Activated CD8-positive, alpha-beta T cell treated with anti-CD3 and anti-CD28 coated beads, Interleukin-2, amount 10 ng/mL, durations not matched to agents 7 days and 5 days (primary cell): ENCODE measurements at regions not wholly inside any gene's neighbourhood (a gene's known extent, or its start where the extent isn't known, plus 50 kb on each side); places are given as distances from the start of the nearest gene placed in this dataset.
"Not testable (repeated sequence)": the region's sequence is repeated elsewhere in the genome, so short reads cannot be mapped to it uniquely, and the experiment has no call there.

Experiments used
- ATAC-seq: fragments of 150-1000 bp; cut with Tn5 transposase; one replicate; pipeline ENCODE4 v1.10.0; 2021; ENCODE audit warnings: moderate library complexity
- CTCF ChIA-PET: fragments of 350-600 bp; sonication (Branson Sonifier 250); formaldehyde crosslinking; loops from one replicate; lab custom pipeline; 2021; ENCODE audit warnings: antibody characterized with exemption; lab: Charles Lee
- POLR2A ChIA-PET: fragments of 350-600 bp; sonication (Branson Sonifier 250); formaldehyde crosslinking; loops from one replicate; lab custom pipeline; 2021; ENCODE audit warnings: antibody characterized with exemption; lab: Charles Lee
- DNase-seq: peaks from one replicate; pipeline ENCODE4 v3.0.0-alpha.2; 2020
- H3K27ac Mint-ChIP-seq: one replicate; pipeline ENCODE4 v1.8.0; 2021; ENCODE audit warnings: mild to moderate bottlenecking, mixed read lengths
- H3K27me3 Mint-ChIP-seq: one replicate; pipeline ENCODE4 v1.8.0; 2021; ENCODE audit warnings: low read depth, mixed read lengths
- H3K36me3 Mint-ChIP-seq: one replicate; pipeline ENCODE4 v1.8.0; 2021; ENCODE audit warnings: low read depth, mixed read lengths
- H3K4me1 Mint-ChIP-seq: one replicate; pipeline ENCODE4 v1.8.0; 2021; ENCODE audit warnings: low read depth, mixed read lengths
- H3K4me3 Mint-ChIP-seq: one replicate; pipeline ENCODE4 v1.8.0; 2021; ENCODE audit warnings: mild to moderate bottlenecking, mixed read lengths
- H3K9me3 Mint-ChIP-seq: one replicate; pipeline ENCODE4 v1.8.0; 2022; ENCODE audit warnings: mixed read lengths; ENCODE audit not compliant: insufficient read depth

DNA sequence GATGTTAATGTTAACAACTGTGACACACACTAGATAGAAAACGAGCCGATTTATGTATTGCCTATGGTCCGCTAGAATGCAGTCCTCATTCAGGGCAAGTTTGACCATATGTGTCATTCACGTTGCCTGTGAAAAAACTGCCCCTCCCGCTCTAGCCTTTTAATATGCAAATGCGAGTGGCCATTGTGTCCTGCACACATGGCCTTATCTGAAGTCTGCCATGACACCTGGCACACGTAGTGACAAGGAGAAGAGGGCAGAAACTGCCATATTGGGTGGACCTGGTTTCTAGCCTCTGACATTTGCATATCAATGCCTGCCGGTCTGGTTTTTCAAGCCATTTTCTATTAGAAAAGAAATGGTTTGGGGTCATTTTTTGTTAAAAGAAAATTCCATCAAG, 303.3 kb upstream of the TECRL start:
- H3K9me3 Mint-ChIP-seq: no peaks in the 10 kb centered on the region
- H3K27me3 Mint-ChIP-seq: no peaks in the 10 kb centered on the region
- H3K4me1 Mint-ChIP-seq: no peaks in the 10 kb centered on the region
- ChIA-PET CTCF (no interaction called here), POLR2A (no interaction called here)
- H3K4me3 Mint-ChIP-seq: no peak overlapping the region
- ATAC-seq: no peak
- DNase-seq: no peak
- no peaks in the 10 kb centered on the region for H3K36me3 Mint-ChIP-seq
- H3K27ac Mint-ChIP-seq: no peak overlapping the region

DNA sequence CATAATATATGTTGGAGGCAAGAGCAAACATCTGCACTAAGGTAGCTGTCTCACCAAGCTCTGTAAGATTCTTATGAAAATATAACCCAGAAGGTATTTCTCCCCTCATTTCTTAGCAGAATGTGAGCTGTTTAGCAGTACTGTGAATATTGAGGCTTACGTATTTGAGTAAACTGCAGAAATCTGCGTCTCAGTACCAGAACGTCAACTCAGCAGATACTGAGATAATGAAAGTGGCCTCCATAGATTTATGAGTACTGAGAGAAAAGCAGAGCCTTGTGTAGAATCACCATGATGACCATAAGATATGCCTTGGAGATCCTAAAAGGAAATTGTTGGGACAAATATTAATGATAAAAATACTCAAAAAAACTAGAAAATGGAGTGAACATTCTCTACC, 296.7 kb upstream of the TECRL start:
- ATAC-seq: no peak
- CTCF ChIA-PET: no interaction called here

DNA sequence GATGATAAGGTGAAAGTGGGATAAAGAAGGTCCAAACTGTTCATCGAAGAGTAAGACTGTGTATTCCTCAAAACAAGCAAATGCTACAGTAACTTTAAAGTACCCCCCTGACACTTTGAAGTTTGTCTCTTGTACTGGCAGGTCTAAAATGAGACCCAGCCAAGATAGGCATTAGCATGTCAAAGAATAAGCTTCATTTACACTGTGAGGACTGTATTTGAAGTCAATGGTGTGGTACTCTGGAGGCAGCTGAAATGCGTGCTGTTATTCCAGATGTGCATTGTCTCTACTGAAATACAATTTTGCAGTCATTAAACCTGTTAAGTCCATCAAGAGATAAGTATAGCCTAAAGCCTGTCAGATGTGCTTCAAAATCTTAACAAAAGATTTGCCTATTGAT, 288.9 kb upstream of the TECRL start:
- no peak for ATAC-seq
- POLR2A ChIA-PET: no interaction called here
- no peaks in the 10 kb centered on the region for H3K4me1 Mint-ChIP-seq
- H3K27ac Mint-ChIP-seq: no peak overlapping the region
- no peaks in the 10 kb centered on the region for H3K9me3 Mint-ChIP-seq
- CTCF ChIA-PET: no interaction called here
- no peaks in the 10 kb centered on the region for H3K36me3 Mint-ChIP-seq
- DNase-seq: no peak
- no peaks in the 10 kb centered on the region for H3K27me3 Mint-ChIP-seq
- no peak overlapping the region for H3K4me3 Mint-ChIP-seq

More for the DNA sequence above, 296.7 kb upstream of the TECRL start:
- no peaks in the 10 kb centered on the region for H3K9me3 Mint-ChIP-seq
- DNase-seq: no peak
- no peaks in the 10 kb centered on the region for H3K36me3 Mint-ChIP-seq
- H3K27me3 Mint-ChIP-seq: no peaks in the 10 kb centered on the region
- no peak overlapping the region for H3K4me3 Mint-ChIP-seq
- H3K4me1 Mint-ChIP-seq: no peaks in the 10 kb centered on the region
- no peak overlapping the region for H3K27ac Mint-ChIP-seq
- POLR2A ChIA-PET: no interaction called here

DNA sequence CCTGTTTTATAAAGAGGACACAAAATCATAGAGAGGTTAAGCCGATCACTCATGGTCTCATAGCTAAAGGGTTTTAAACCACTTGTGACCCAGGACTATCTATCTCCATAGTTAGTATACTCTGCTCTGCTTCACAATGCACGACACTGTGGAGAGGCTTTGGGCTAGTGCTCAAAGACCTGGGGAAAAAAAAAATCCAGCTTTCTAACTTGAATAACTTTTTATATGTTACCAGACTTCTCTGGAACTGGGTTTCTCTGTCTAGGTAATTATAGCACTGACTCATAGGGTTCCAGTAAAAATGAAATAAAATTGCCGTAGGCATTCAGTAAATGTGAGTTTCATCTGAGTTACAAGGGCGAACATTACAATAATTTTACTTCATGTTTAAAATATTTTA, 273.7 kb upstream of the TECRL start:
- H3K4me3 Mint-ChIP-seq: no peak overlapping the region
- H3K27me3 Mint-ChIP-seq: no peaks in the 10 kb centered on the region
- CTCF ChIA-PET: no interaction called here
- POLR2A ChIA-PET: no interaction called here
- ATAC-seq (no peak), DNase-seq (no peak)
- no peaks in the 10 kb centered on the region for H3K36me3 Mint-ChIP-seq
- no peaks in the 10 kb centered on the region for H3K9me3 Mint-ChIP-seq
- no peaks in the 10 kb centered on the region for H3K4me1 Mint-ChIP-seq
- H3K27ac Mint-ChIP-seq: no peak overlapping the region

DNA sequence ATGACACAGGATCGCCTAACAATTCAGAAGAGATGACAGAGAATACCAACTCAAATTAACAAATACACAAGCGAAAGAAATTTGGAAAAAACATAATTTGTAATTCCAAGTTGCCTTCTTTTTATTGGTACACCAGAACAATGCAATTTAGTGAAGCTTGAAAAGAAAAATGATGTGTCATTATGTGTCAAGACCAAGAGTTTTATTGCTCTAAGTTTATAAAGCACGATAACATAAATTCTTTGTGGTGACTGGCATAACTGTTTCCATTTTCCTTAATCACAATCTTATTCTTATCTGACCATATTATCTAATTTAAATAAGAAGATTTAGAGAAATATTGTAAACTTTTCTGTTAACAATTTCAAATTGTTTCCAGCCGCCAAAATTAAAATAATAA, 273.2 kb upstream of the TECRL start:
- ATAC-seq (no peak), DNase-seq (no peak)
- no peaks in the 10 kb centered on the region for H3K27me3 Mint-ChIP-seq
- ChIA-PET POLR2A (no interaction called here), CTCF (no interaction called here)
- no peak overlapping the region for H3K4me3 Mint-ChIP-seq
- no peak overlapping the region for H3K27ac Mint-ChIP-seq
- no peaks in the 10 kb centered on the region for H3K4me1 Mint-ChIP-seq
- H3K9me3 Mint-ChIP-seq: no peaks in the 10 kb centered on the region
- H3K36me3 Mint-ChIP-seq: no peaks in the 10 kb centered on the region

DNA sequence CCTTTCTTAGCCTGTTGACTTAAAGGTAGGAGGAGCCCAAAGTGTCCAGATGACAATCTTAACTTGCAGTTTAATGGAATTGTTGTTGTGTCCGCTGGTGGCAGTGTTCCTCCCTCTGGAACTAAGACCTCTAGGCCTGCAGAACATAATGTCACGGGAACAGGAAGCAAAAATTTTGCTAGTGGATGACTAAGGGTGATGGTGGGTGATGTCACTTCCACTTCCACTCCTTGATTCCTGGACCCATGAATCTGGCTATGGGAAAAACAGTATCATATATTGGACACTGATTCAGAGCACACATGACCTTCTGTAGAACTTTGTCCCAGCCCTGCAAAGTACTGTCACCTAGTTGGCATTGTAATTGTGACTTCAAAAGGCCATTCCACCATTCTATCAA, 263.9 kb upstream of the TECRL start:
- H3K4me3 Mint-ChIP-seq, CTCF ChIA-PET, H3K27ac Mint-ChIP-seq, POLR2A ChIA-PET, H3K27me3 Mint-ChIP-seq, ATAC-seq, H3K4me1 Mint-ChIP-seq, DNase-seq, H3K36me3 Mint-ChIP-seq: not testable (repeated sequence)
- H3K9me3 Mint-ChIP-seq: peaks cover 11% of the 10 kb centered on the region

DNA sequence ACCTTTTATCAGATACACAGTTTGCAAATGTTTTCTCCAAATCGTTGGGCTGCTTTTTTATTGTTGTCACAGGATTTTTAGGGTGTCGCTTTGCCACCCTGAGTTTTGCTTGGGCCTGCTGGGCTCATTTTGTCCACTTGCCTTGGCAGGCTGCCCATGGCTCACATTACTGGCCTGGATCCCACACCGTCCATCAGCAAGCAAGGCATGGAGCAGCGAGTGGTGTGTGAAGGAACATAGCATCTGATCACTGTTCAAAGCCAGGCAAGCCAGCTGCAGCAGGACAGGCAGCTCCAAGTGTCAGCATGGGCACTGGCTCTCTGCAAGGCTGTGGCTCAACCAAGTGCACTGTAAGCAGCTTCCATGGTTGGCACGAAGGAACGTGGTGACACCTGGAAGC, 261.4 kb upstream of the TECRL start:
- no peak overlapping the region for H3K27ac Mint-ChIP-seq
- ATAC-seq (no peak), DNase-seq (no peak)
- H3K36me3 Mint-ChIP-seq: no peaks in the 10 kb centered on the region
- ChIA-PET CTCF (no interaction called here), POLR2A (no interaction called here)
- H3K9me3 Mint-ChIP-seq: peaks cover 5% of the 10 kb centered on the region
- no peaks in the 10 kb centered on the region for H3K27me3 Mint-ChIP-seq
- no peak overlapping the region for H3K4me3 Mint-ChIP-seq
- no peaks in the 10 kb centered on the region for H3K4me1 Mint-ChIP-seq

DNA sequence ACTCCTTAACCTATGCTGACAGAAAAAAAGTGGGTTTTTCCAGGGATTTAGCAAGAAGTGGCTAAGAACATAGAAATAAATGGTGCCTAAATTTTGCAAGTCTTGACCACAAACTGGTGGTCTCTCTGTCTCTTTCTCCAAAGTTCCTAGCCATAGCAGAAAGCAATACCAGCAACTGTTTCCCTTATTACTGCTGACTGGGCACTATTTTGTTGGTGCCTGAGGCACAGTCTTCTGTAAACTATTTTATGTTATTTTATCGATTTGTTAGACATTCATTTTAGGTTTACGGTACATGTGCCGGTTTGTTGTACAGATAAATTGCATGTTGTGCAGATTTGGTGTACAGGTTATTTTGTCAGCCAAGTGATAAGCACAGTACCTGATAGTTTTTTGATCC, 234.6 kb upstream of the TECRL start:
- peaks cover 3% of the 10 kb centered on the region for H3K9me3 Mint-ChIP-seq
- no peaks in the 10 kb centered on the region for H3K36me3 Mint-ChIP-seq
- ChIA-PET CTCF (no interaction called here), POLR2A (no interaction called here)
- H3K27me3 Mint-ChIP-seq: no peaks in the 10 kb centered on the region
- H3K4me1 Mint-ChIP-seq: no peaks in the 10 kb centered on the region
- no peak overlapping the region for H3K4me3 Mint-ChIP-seq
- DNase-seq (no peak), ATAC-seq (no peak)
- H3K27ac Mint-ChIP-seq: no peak overlapping the region

DNA sequence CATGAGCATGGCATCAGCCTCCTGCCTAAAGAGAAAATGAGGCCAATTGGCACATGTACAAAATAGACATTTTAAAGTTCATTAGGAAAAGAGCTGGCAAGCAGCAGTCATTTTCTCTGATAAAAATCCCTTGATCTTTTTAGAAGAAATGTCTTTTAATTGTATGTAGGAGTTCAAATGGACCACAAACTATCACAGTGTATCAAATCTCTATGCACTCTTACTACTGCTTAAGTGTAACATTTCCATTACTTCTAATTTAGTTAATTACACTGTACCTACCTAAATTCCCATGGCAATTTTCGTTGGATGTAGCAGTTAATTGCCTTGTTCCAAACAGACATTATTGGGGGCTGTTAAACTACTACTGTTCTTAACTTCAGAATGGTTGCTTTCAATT, 233.7 kb upstream of the TECRL start:
- ATAC-seq: no peak
- CTCF ChIA-PET: no interaction called here
- DNase-seq: no peak
- H3K4me3 Mint-ChIP-seq: no peak overlapping the region
- peaks cover 3% of the 10 kb centered on the region for H3K9me3 Mint-ChIP-seq
- H3K27me3 Mint-ChIP-seq: no peaks in the 10 kb centered on the region
- no peak overlapping the region for H3K27ac Mint-ChIP-seq
- H3K4me1 Mint-ChIP-seq: no peaks in the 10 kb centered on the region
- POLR2A ChIA-PET: no interaction called here
- no peaks in the 10 kb centered on the region for H3K36me3 Mint-ChIP-seq

DNA sequence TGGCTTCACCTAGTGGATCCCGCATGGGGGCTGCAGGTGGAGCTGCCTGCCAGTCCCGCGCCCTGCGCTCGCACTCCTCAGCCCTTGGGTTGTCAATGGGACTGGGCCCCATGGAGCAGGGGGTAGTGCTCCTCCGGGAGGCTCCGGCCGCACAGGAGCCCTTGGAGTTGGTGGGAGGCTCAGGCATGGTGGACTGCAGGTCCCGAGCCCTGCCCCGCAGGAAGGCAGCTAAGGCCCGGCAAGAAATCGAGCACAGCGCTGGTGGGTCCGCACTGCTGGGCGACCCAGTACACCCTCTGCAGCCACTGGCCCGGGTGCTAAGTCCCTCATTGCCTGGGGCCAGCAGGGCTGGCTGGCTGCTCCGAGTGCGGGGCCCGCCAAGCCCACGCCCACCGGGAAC, 231.2 kb upstream of the TECRL start:
- CTCF ChIA-PET, ATAC-seq, H3K27ac Mint-ChIP-seq, POLR2A ChIA-PET, H3K4me1 Mint-ChIP-seq, H3K36me3 Mint-ChIP-seq, H3K9me3 Mint-ChIP-seq, H3K4me3 Mint-ChIP-seq, H3K27me3 Mint-ChIP-seq, DNase-seq: not testable (repeated sequence)

DNA sequence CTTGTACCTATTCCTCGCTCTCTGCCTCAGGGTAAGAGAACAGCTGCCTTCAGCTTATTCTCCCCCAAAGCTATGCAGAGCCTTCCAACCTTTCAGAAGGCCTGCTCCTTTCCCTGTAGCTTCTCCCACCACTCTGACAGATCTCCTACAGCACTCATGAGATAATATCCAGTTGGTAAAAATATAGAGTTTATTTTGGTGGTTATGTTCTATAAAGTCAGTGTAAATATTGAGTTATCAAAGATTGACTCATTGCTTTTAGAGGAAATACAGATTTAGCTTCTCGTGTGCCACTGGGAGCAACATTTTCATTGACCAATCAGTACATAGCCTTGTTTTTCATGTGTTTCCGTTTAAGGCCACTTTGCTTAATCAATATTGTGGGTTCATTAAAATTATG, 216.2 kb upstream of the TECRL start:
- H3K27me3 Mint-ChIP-seq: no peaks in the 10 kb centered on the region
- no peak overlapping the region for H3K27ac Mint-ChIP-seq
- peaks cover 4% of the 10 kb centered on the region for H3K9me3 Mint-ChIP-seq
- no peak for ATAC-seq
- no peak overlapping the region for H3K4me3 Mint-ChIP-seq
- ChIA-PET CTCF (no interaction called here), POLR2A (no interaction called here)
- no peaks in the 10 kb centered on the region for H3K4me1 Mint-ChIP-seq
- no peaks in the 10 kb centered on the region for H3K36me3 Mint-ChIP-seq
- DNase-seq: no peak

DNA sequence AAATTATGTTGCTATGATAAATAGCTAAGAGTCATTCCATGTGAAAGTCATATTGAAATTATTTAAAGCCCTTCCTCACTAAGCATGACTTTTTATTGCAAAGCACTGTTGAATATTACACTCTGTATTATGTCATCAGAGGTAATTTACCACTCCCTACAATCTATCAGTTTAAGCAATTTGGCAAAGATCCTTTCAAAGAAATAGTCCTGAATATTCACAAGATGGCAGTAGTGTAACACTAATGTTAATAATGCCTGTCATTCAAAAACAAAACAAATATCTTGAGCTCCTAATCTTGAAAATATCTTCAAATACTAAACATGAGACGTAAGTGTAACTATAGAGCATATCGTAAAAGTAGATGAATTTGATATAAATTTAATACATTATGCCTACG, 208.6 kb upstream of the TECRL start:
- Mint-ChIP-seq H3K4me3 (no peak overlapping the region), H3K36me3 (no peaks in the 10 kb centered on the region), H3K4me1 (no peaks in the 10 kb centered on the region), H3K27me3 (no peaks in the 10 kb centered on the region), H3K9me3 (no peaks in the 10 kb centered on the region), H3K27ac (no peak overlapping the region)
- no peak for DNase-seq
- ChIA-PET POLR2A (no interaction called here), CTCF (no interaction called here)
- no peak for ATAC-seq

DNA sequence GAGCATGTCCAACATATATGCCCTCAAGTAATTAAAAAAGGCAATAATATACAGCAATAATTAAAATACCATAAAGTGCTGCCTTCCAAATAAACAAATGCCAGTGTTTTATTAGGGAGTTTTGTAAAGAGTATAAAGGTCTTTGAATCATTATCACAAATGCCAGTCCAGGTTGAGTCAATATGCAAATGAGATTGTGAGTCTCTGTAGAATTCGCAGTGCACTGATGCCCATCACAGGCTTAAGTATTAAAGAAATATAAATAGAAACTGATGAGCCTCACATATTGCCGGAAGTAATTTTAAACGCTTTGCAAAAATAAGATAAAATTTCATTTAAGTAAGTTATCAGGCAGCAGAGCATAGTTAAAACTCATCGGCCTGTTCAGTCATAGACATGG, 205.0 kb upstream of the TECRL start:
- DNase-seq (no peak), ATAC-seq (no peak)
- Mint-ChIP-seq H3K9me3 (no peaks in the 10 kb centered on the region), H3K4me3 (no peak overlapping the region), H3K27ac (no peak overlapping the region), H3K27me3 (no peaks in the 10 kb centered on the region), H3K36me3 (no peaks in the 10 kb centered on the region), H3K4me1 (no peaks in the 10 kb centered on the region)
- ChIA-PET CTCF (no interaction called here), POLR2A (no interaction called here)
